Mesenchymal stem cell (in vitro differentiated cells and primary cell): ENCODE measurements at regions not wholly inside any gene's neighbourhood (a gene's known extent, or its start where the extent isn't known, plus 50 kb on each side); places are given as distances from the start of the nearest gene placed in this dataset.

Source experiments
- DNase-seq: peaks from one replicate; pipeline ENCODE4 v3.0.0-alpha.2; 2013
- H2AFZ ChIP-seq: one replicate; pipeline ENCODE4 v1.6.1; 2013; ENCODE audit warnings: low read depth, mild to moderate bottlenecking, control low read depth, inconsistent platforms, low read length, moderate library complexity
- H2AK5ac ChIP-seq: 2 replicates; pipeline ENCODE4 v1.6.1; 2013; ENCODE audit warnings: low read length, moderate library complexity, mild to moderate bottlenecking, inconsistent platforms; ENCODE audit not compliant: severe bottlenecking
- H2BK120ac ChIP-seq: one replicate; pipeline ENCODE4 v1.6.1; 2013; ENCODE audit warnings: low read depth, mild to moderate bottlenecking, inconsistent platforms, low read length, moderate library complexity
- H2BK12ac ChIP-seq, 2 experiments: one replicate each; pipeline ENCODE4 v1.6.1; 2013; ENCODE audit warnings: inconsistent platforms in 2 of 2, low read length in 2 of 2, mild to moderate bottlenecking in 2 of 2, moderate library complexity in 2 of 2, control low read depth in 1 of 2
- H2BK15ac ChIP-seq: one replicate; pipeline ENCODE4 v1.6.1; 2013; ENCODE audit warnings: mild to moderate bottlenecking, low read depth, inconsistent platforms; ENCODE audit not compliant: poor library complexity, severe bottlenecking
- H2BK5ac ChIP-seq: 2 replicates; pipeline ENCODE4 v1.6.1; 2013; ENCODE audit warnings: low read depth, mild to moderate bottlenecking, low read length, control low read depth, inconsistent platforms; ENCODE audit not compliant: poor library complexity, severe bottlenecking
- H3K14ac ChIP-seq, 2 experiments: one replicate each; pipeline ENCODE4 v1.6.1; 2013; ENCODE audit warnings: inconsistent platforms in 2 of 2, low read length in 2 of 2, control low read depth in 1 of 2, mild to moderate bottlenecking in 1 of 2, moderate library complexity in 1 of 2
- H3K18ac ChIP-seq, 2 experiments: one replicate each; pipeline ENCODE4 v1.6.1; 2013; ENCODE audit warnings: inconsistent platforms in 2 of 2, low read length in 2 of 2, control low read depth in 1 of 2, low read depth in 1 of 2, mild to moderate bottlenecking in 1 of 2
- H3K23ac ChIP-seq, 2 experiments: one replicate each; pipeline ENCODE4 v1.6.1; 2013; ENCODE audit warnings: inconsistent platforms in 2 of 2, low read length in 2 of 2, mild to moderate bottlenecking in 2 of 2, moderate library complexity in 2 of 2, control low read depth in 1 of 2
- H3K27ac ChIP-seq: 2 replicates; pipeline ENCODE4 v1.5.1; 2013; ENCODE audit warnings: mild to moderate bottlenecking, moderate library complexity, low read length, control low read depth, inconsistent platforms; ENCODE audit not compliant: poor library complexity, severe bottlenecking
- H3K27me3 ChIP-seq, 2 experiments: 2 replicates each; pipeline versions ENCODE4 v1.6.1 to v1.7.0; 2013; ENCODE audit warnings: low read length in 2 of 2, mild to moderate bottlenecking in 2 of 2, moderate library complexity in 2 of 2, control low read depth in 1 of 2, inconsistent platforms in 1 of 2; ENCODE audit not compliant: control insufficient read depth in 1 of 2, insufficient read depth in 1 of 2
- H3K36me3 ChIP-seq, 2 experiments: 2 replicates each; pipeline versions ENCODE4 v1.6.1 to v1.7.0; 2013; ENCODE audit warnings: low read length in 2 of 2, control low read depth in 1 of 2, inconsistent platforms in 1 of 2, low read depth in 1 of 2, mild to moderate bottlenecking in 1 of 2; ENCODE audit not compliant: insufficient read depth in 2 of 2, control insufficient read depth in 1 of 2
- H3K4ac ChIP-seq, 2 experiments: one replicate each; pipeline ENCODE4 v1.6.1; 2013; ENCODE audit warnings: inconsistent platforms in 2 of 2, low read length in 2 of 2, mild to moderate bottlenecking in 2 of 2, moderate library complexity in 2 of 2, control low read depth in 1 of 2, low read depth in 1 of 2
- H3K4me1 ChIP-seq: 2 replicates; pipeline ENCODE4 v1.6.1; 2013; ENCODE audit warnings: low read depth, low read length, control low read depth; ENCODE audit not compliant: control insufficient read depth, insufficient read depth
- H3K4me2 ChIP-seq: 2 replicates; pipeline ENCODE4 v1.6.1; 2013; ENCODE audit warnings: low read length, mild to moderate bottlenecking, inconsistent platforms; ENCODE audit not compliant: poor library complexity, severe bottlenecking
- H3K4me3 ChIP-seq, 2 experiments: 2 replicates each; pipeline versions ENCODE4 v1.5.1 to v1.7.0; 2013; ENCODE audit warnings: low read length in 2 of 2, mild to moderate bottlenecking in 2 of 2, control low read depth in 1 of 2, low read depth in 1 of 2; ENCODE audit not compliant: insufficient read depth in 1 of 2
- H3K79me1 ChIP-seq: replicated peaks from 2 replicates; pipeline ENCODE4 v1.6.1; 2013; ENCODE audit warnings: mild to moderate bottlenecking, control low read depth, low read length, inconsistent platforms; ENCODE audit not compliant: poor library complexity, severe bottlenecking
- H3K9ac ChIP-seq: 2 replicates; pipeline ENCODE4 v1.7.0; 2013; ENCODE audit warnings: mild to moderate bottlenecking, low read length, moderate library complexity
- H3K9me3 ChIP-seq: 2 replicates; pipeline ENCODE4 v1.7.0; 2013; ENCODE audit warnings: mild to moderate bottlenecking, low read length; ENCODE audit not compliant: control insufficient read depth
- H4K8ac ChIP-seq: one replicate; pipeline ENCODE4 v1.6.1; 2013; ENCODE audit warnings: inconsistent platforms, mild to moderate bottlenecking, low read length, moderate library complexity
- H4K91ac ChIP-seq: one replicate; pipeline ENCODE4 v1.6.1; 2013; ENCODE audit warnings: mild to moderate bottlenecking, low read length, inconsistent platforms
- WGBS: methylation state at CpG from one replicate; pipeline ENCODE4 v1.1.7; 2013; ENCODE audit warnings: mixed read lengths; 5-methylcytosine and 5-hydroxymethylcytosine counted together

DNA sequence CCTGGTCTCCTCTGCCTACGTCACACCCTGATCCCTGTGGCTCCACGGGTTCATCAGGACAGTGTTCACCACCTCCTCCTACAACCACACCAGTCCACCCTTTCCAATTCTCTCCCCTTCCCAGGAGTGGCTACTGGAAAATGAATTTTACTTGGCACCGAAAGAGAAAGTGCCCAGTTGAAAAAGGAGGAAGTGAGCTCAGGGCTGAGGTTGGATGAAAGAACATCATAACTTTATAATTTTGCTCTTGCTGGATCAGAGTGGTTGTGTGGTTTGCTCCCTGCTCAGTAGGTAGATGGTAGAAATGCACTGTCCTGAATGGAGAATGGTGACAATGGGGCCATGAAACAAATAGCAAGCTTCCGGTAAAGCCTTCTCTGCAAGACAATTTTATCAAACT is 140.3 kb upstream of the DDX18 start:
- no peaks in the 10 kb centered on the region for H3K79me1 ChIP-seq
- WGBS: 69% methylated on average over 3 of the region's 4 CpGs

DNA sequence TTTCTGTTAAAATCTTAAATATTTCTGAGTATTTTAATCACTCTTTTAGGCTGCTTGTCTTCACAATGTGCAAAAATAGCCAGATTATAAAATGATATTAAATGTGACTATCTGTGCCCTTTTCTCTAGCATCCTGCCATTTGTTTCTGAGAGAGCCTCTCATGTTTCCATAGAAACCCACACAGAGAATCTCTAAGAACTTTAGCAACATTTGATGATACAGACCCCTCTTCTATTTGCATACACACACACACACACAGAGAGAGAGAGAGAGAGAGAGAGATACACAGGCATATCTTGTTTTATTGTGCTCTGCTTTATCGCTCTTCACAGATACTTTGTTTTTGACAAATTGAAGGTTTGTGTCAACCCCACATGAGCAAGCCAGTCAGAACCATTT is 134.5 kb upstream of the DDX18 start:
- no peak overlapping the region for H4K91ac ChIP-seq
- no peak overlapping the region for H2BK15ac ChIP-seq
- H4K8ac ChIP-seq: no peak overlapping the region
- H3K27me3 ChIP-seq: no peaks in the 10 kb centered on the region
- no peak overlapping the region for H3K9ac ChIP-seq
- H2AFZ ChIP-seq: no peak overlapping the region
- H3K23ac ChIP-seq: no peak overlapping the region
- no CpG with 5 or more reads among the region's 1 CpG for WGBS
- no peak for DNase-seq
- no peak overlapping the region for H2BK5ac ChIP-seq
- H3K27ac ChIP-seq: no peak overlapping the region
- H3K4me3 ChIP-seq: no peak overlapping the region
- H3K18ac ChIP-seq: no peak overlapping the region
- H3K9me3 ChIP-seq: no peaks in the 10 kb centered on the region
- no peak overlapping the region for H2BK120ac ChIP-seq
- H3K14ac ChIP-seq: no peak overlapping the region
- H2BK12ac ChIP-seq: no peak overlapping the region
- H3K36me3 ChIP-seq: no peaks in the 10 kb centered on the region
- no peak overlapping the region for H3K4me2 ChIP-seq
- H3K4me1 ChIP-seq: no peaks in the 10 kb centered on the region
- H3K79me1 ChIP-seq: no peaks in the 10 kb centered on the region
- H2AK5ac ChIP-seq: no peak overlapping the region
- no peak overlapping the region for H3K4ac ChIP-seq

More for the DNA sequence above, 140.3 kb upstream of the DDX18 start:
- no peak overlapping the region for H4K91ac ChIP-seq
- no peak overlapping the region for H4K8ac ChIP-seq
- no peak overlapping the region for H3K14ac ChIP-seq
- H2BK120ac ChIP-seq: no peak overlapping the region
- DNase-seq: no peak
- H3K4me2 ChIP-seq: no peak overlapping the region
- no peak overlapping the region for H2BK5ac ChIP-seq
- H2AFZ ChIP-seq: no peak overlapping the region
- no peak overlapping the region for H3K4me3 ChIP-seq
- no peak overlapping the region for H3K18ac ChIP-seq
- H3K36me3 ChIP-seq: no peaks in the 10 kb centered on the region
- H2AK5ac ChIP-seq: no peak overlapping the region
- no peaks in the 10 kb centered on the region for H3K4me1 ChIP-seq
- no peak overlapping the region for H3K27ac ChIP-seq
- no peak overlapping the region for H2BK15ac ChIP-seq
- no peak overlapping the region for H3K4ac ChIP-seq
- no peak overlapping the region for H3K9ac ChIP-seq
- no peak overlapping the region for H3K23ac ChIP-seq
- peaks cover 11% of the 10 kb centered on the region for H3K9me3 ChIP-seq
- no peak overlapping the region for H2BK12ac ChIP-seq
- no peaks in the 10 kb centered on the region for H3K27me3 ChIP-seq

GRCh38 chr2:117684919-117685318 is 129.6 kb upstream of the DDX18 start:
- Histone ChIP-seq H3K23ac (no peak overlapping the region), H3K79me1 (no peaks in the 10 kb centered on the region), H4K91ac (no peak overlapping the region), H2BK12ac (no peak overlapping the region), H3K14ac (no peak overlapping the region), H3K9ac (no peak overlapping the region), H4K8ac (no peak overlapping the region), H3K27ac (no peak overlapping the region), H3K4me2 (no peak overlapping the region), H3K18ac (no peak overlapping the region), H2AK5ac (no peak overlapping the region), H2BK5ac (no peak overlapping the region), H3K4ac (no peak overlapping the region), H3K9me3 (peaks cover 2% of the 10 kb centered on the region), H2BK120ac (no peak overlapping the region), H3K27me3 (no peaks in the 10 kb centered on the region), H2BK15ac (no peak overlapping the region), H3K4me1 (no peaks in the 10 kb centered on the region), H2AFZ (no peak overlapping the region), H3K4me3 (no peak overlapping the region), H3K36me3 (no peaks in the 10 kb centered on the region)
- DNase-seq: no peak
- WGBS: 92% methylated on average over 2 of the region's 2 CpGs

DNA sequence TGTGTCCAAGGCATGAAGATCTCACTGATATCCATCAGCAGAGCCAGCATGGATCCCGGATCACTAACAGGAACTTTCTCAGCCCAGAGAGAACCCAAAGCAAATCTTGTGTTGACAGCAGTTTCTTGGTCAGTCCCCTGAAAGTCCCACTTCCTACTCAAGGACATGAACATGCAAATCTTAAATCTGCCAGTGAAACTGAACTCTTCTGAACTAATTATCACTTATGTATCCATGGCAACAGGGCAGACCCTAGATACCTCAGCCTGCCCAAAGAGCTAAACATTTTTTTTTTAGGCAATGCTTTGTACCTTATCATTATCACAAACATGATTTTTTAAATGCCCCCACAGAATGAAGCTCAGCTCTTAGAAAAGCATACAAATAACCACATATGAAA is 127.8 kb upstream of the DDX18 start:
- DNase-seq: no peak
- Histone ChIP-seq H3K4me2 (no peak overlapping the region), H3K9ac (no peak overlapping the region), H2BK120ac (no peak overlapping the region), H4K91ac (no peak overlapping the region), H3K79me1 (no peaks in the 10 kb centered on the region), H3K4ac (no peak overlapping the region), H3K27me3 (no peaks in the 10 kb centered on the region), H4K8ac (no peak overlapping the region), H3K18ac (no peak overlapping the region), H2BK15ac (no peak overlapping the region), H3K14ac (no peak overlapping the region), H2AFZ (no peak overlapping the region), H3K9me3 (peaks cover 2% of the 10 kb centered on the region), H3K4me1 (no peaks in the 10 kb centered on the region), H3K36me3 (no peaks in the 10 kb centered on the region), H2BK12ac (no peak overlapping the region), H2AK5ac (no peak overlapping the region), H3K23ac (no peak overlapping the region), H2BK5ac (no peak overlapping the region), H3K4me3 (no peak overlapping the region), H3K27ac (no peak overlapping the region)
- 77% methylated on average over 1 of the region's 1 CpG for WGBS
